Thoracic aorta (tissue), 2 donors: ENCODE measurements at regions not wholly inside any gene's neighbourhood (a gene's known extent, or its start where the extent isn't known, plus 50 kb on each side); places are given as distances from the start of the nearest gene placed in this dataset.

Experiments used
- ATAC-seq: fragments of 150-250 bp; one replicate; pipeline ENCODE4 v1.8.0; 2017; ENCODE audit warnings: low read depth; ENCODE audit not compliant: insufficient number of reproducible peaks, low FRiP score
- DNase-seq: peaks from one replicate; pipeline ENCODE4 v3.0.0-alpha.2; 2020; ENCODE audit warnings: low spot score
- H3K27ac ChIP-seq, 2 donors: fragments of 200-600 bp; sonication (generic); 1 replicate in 1 of 2; 2 replicates in 1 of 2; pipeline ENCODE4 v1.5.1; 2016; ENCODE audit warnings: mild to moderate bottlenecking in 2 of 2, moderate library complexity in 2 of 2
- H3K27me3 ChIP-seq: fragments of 200-600 bp; sonication (generic); replicated peaks from 2 replicates; pipeline ENCODE4 v1.6.0; 2016; ENCODE audit warnings: mild to moderate bottlenecking; ENCODE audit not compliant: insufficient read depth
- H3K36me3 ChIP-seq: fragments of 200-600 bp; sonication (generic); one replicate; pipeline ENCODE4 v1.5.1; 2016
- H3K4me1 ChIP-seq, 2 donors: fragments of 200-600 bp; sonication (generic); 1 replicate in 1 of 2; 2 replicates in 1 of 2; pipeline versions ENCODE4 v1.5.1 to v1.6.0; 2016; ENCODE audit warnings: low read depth in 2 of 2, mild to moderate bottlenecking in 1 of 2; ENCODE audit not compliant: control insufficient read depth in 1 of 2
- H3K4me3 ChIP-seq: fragments of 200-600 bp; sonication (generic); 2 replicates; pipeline ENCODE4 v1.5.1; 2016; ENCODE audit warnings: mild to moderate bottlenecking
- H3K9me3 ChIP-seq: fragments of 200-600 bp; sonication (generic); 2 replicates; pipeline ENCODE4 v1.5.1; 2016
- CTCF ChIP-seq: fragments of 200-600 bp; sonication (generic); IDR thresholded peaks from one replicate; pipeline ENCODE4 v1.5.1; 2019; ENCODE audit warnings: antibody characterized with exemption

GRCh38 chr13:60787083-60787482 is 390.1 kb downstream of the TDRD3 start:
- DNase-seq (no peak), ATAC-seq (no peak)
- Histone ChIP-seq H3K4me1 (peaks cover 0 to 10% of the 10 kb centered on the region in 2 donors), H3K27ac (no peak overlapping the region), H3K9me3 (no peaks in the 10 kb centered on the region), H3K4me3 (no peak overlapping the region), H3K27me3 (no peaks in the 10 kb centered on the region), H3K36me3 (no peaks in the 10 kb centered on the region)
- no peak for TF ChIP-seq CTCF

GRCh38 chr13:60772726-60773125 is 375.7 kb downstream of the TDRD3 start:
- TF ChIP-seq CTCF = no peak
- H3K4me3 ChIP-seq = no peak overlapping the region
- ATAC-seq (no peak), DNase-seq (no peak)
- H3K27me3 ChIP-seq = no peaks in the 10 kb centered on the region
- no peaks in the 10 kb centered on the region for H3K9me3 ChIP-seq
- H3K4me1 ChIP-seq = no peaks in the 10 kb centered on the region
- no peak overlapping the region for H3K27ac ChIP-seq
- H3K36me3 ChIP-seq = no peaks in the 10 kb centered on the region

- peak; percentile 36 for ATAC-seq
- TF ChIP-seq CTCF = no peak
These were observed 368.8 kb downstream of the TDRD3 start for GRCh38 chr13:60765700-60766411.

GRCh38 chr13:60759499-60759898 is 362.5 kb downstream of the TDRD3 start:
- Histone ChIP-seq H3K36me3 (no peaks in the 10 kb centered on the region), H3K4me1 (peaks cover 3 to 5% of the 10 kb centered on the region in 2 donors), H3K4me3 (peak overlapping the region; percentile 23), H3K27ac (no peak overlapping the region), H3K27me3 (no peaks in the 10 kb centered on the region), H3K9me3 (no peaks in the 10 kb centered on the region)
- DNase-seq (no peak), ATAC-seq (no peak)
- no peak for TF ChIP-seq CTCF

More at GRCh38 chr13:60765700-60766411, 368.8 kb downstream of the TDRD3 start:
- Histone ChIP-seq H3K4me1 (peaks cover 5 to 8% of the 10 kb centered on the region in 2 donors), H3K36me3 (no peaks in the 10 kb centered on the region), H3K4me3 (no peak overlapping the region), H3K27ac (no peak overlapping the region), H3K9me3 (no peaks in the 10 kb centered on the region), H3K27me3 (no peaks in the 10 kb centered on the region)
- DNase-seq = no peak

- DNase-seq = no peak
- Histone ChIP-seq H3K4me3 (no peak overlapping the region), H3K27ac (no peak overlapping the region), H3K36me3 (no peaks in the 10 kb centered on the region), H3K27me3 (no peaks in the 10 kb centered on the region), H3K4me1 (peaks cover 3 to 5% of the 10 kb centered on the region in 2 donors), H3K9me3 (no peaks in the 10 kb centered on the region)
- TF ChIP-seq CTCF = no peak
- no peak for ATAC-seq
These were observed 361.6 kb downstream of the TDRD3 start for GRCh38 chr13:60758637-60759036.
